GM18907 (cell line): ENCODE measurements at regions not wholly inside any gene's neighbourhood (a gene's known extent, or its start where the extent isn't known, plus 50 kb on each side); places are given as distances from the start of the nearest gene placed in this dataset.
A peak's percentile ranks its signal among the peaks of the same experiment; 100 is the strongest.

Experiments used
- ATAC-seq: cut with Tn5 transposase; IDR thresholded peaks from one replicate; pipeline ENCODE4 v1.9.1; 2021; ENCODE audit warnings: mild to moderate bottlenecking, moderate library complexity; ENCODE audit not compliant: unreplicated experiment

- ATAC-seq = no peak
These were observed 299.3 kb downstream of the FBXW7 start for GRCh38 chr4:152236519-152237056.

GRCh38 chr4:152235718-152236117 is 300.2 kb downstream of the FBXW7 start:
- no peak for ATAC-seq

GRCh38 chr4:152234571-152234970 is 301.3 kb downstream of the FBXW7 start:
- ATAC-seq = no peak

- ATAC-seq = no peak
These were observed 303.6 kb downstream of the FBXW7 start for GRCh38 chr4:152232271-152232670.

- ATAC-seq = no peak
These were observed 306.1 kb downstream of the FBXW7 start for GRCh38 chr4:152229782-152230289.

GRCh38 chr4:152225680-152226079 is 310.2 kb downstream of the FBXW7 start:
- no peak for ATAC-seq

GRCh38 chr4:152224721-152225420 is 311.0 kb downstream of the FBXW7 start:
- no peak for ATAC-seq

- no peak for ATAC-seq
These were observed 311.7 kb downstream of the FBXW7 start for GRCh38 chr4:152224223-152224622.

GRCh38 chr4:152223600-152223999 is 312.3 kb downstream of the FBXW7 start:
- no peak for ATAC-seq

GRCh38 chr4:152221816-152222516 is 313.9 kb downstream of the FBXW7 start:
- ATAC-seq = no peak

GRCh38 chr4:152220201-152220666 is 315.7 kb downstream of the FBXW7 start:
- ATAC-seq = peak; percentile 85

- no peak for ATAC-seq
These were observed 317.3 kb downstream of the FBXW7 start for GRCh38 chr4:152218576-152218975.

- ATAC-seq = no peak
These were observed 318.0 kb downstream of the FBXW7 start for GRCh38 chr4:152217896-152218295.

GRCh38 chr4:152211936-152212653 is 323.8 kb downstream of the FBXW7 start:
- ATAC-seq = no peak

GRCh38 chr4:152209772-152210493 is 326.0 kb downstream of the FBXW7 start:
- ATAC-seq = peak; percentile 93

GRCh38 chr4:152207378-152207720 is 328.5 kb downstream of the FBXW7 start:
- ATAC-seq = no peak

- no peak for ATAC-seq
These were observed 329.1 kb downstream of the FBXW7 start for GRCh38 chr4:152206646-152207377.

- no peak for ATAC-seq
These were observed 329.7 kb downstream of the FBXW7 start for GRCh38 chr4:152206185-152206584.

- ATAC-seq = no peak
These were observed 333.5 kb downstream of the FBXW7 start for GRCh38 chr4:152202415-152202814.
